A549 (cell line): ENCODE measurements at regions not wholly inside any gene's neighbourhood (a gene's known extent, or its start where the extent isn't known, plus 50 kb on each side); places are given as distances from the start of the nearest gene placed in this dataset.

Source experiments
- CEBPB ChIP-seq, 2 experiments: fragments of >200 bp in 1 of 2; sonication (Bioruptor Twin) in 1 of 2; formaldehyde crosslinking in 1 of 2; IDR thresholded peaks; 2 replicates each; pipeline ENCODE4 v1.6.1; 2012 to 2016
- EP300 ChIP-seq, 2 experiments: fragments of >200 bp; sonication (Bioruptor Twin); formaldehyde crosslinking; IDR thresholded peaks; 2 replicates in 1 of 2; 3 replicates in 1 of 2; pipeline ENCODE4 v1.6.1; 2016 to 2017
- JUN ChIP-seq, 2 experiments: fragments of >200 bp; sonication (Bioruptor Twin); formaldehyde crosslinking; IDR thresholded peaks; 2 replicates in 1 of 2; 3 replicates in 1 of 2; pipeline ENCODE4 v1.6.1; 2016 to 2017
- NR3C1 ChIP-seq: fragments of >200 bp; sonication (Bioruptor Twin); formaldehyde crosslinking; IDR thresholded peaks from 3 replicates; pipeline ENCODE4 v1.6.1; 2017
- POLR2A ChIP-seq: IDR thresholded peaks from 2 replicates; pipeline ENCODE4 v1.6.1; 2012; ENCODE audit warnings: mild to moderate bottlenecking, low read length
- TF ChIP-seq, protein P1 (sequence below): fragments of >200 bp; sonication (Bioruptor Twin); formaldehyde crosslinking; IDR thresholded peaks from 3 replicates; pipeline ENCODE4 v1.5.1; 2016
- TF ChIP-seq, protein P2 (sequence below): IDR thresholded peaks from 2 replicates; pipeline ENCODE4 v1.6.1; 2012

DNA sequence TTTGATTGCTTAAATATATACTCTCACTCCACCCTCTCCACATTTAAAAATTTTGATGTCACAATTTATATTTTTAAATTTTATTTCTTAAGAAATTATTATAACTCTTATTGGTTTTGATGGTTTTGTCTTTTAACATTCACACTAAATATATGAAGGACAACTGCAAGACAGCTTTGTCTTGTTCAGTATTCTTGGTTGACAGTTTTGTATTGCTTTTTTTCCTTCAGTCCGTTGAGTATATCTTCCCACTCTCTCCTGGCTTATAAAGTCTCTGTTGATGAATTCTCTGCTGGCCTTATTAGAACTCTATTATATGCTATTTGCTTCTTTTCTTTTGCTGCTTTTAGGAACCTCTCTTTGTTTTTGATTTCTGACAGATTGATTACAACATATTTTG lies 392.2 kb downstream of the C6orf118 start:
- TF ChIP-seq NR3C1 (no peak), CEBPB (IDR thresholded peaks at IDR 0.05) (no peak), EP300 (IDR thresholded peaks at IDR 0.05) (no peak), POLR2A (no peak), JUN (IDR thresholded peaks at IDR 0.05) (no peak)
- TF ChIP-seq, protein P1, sequence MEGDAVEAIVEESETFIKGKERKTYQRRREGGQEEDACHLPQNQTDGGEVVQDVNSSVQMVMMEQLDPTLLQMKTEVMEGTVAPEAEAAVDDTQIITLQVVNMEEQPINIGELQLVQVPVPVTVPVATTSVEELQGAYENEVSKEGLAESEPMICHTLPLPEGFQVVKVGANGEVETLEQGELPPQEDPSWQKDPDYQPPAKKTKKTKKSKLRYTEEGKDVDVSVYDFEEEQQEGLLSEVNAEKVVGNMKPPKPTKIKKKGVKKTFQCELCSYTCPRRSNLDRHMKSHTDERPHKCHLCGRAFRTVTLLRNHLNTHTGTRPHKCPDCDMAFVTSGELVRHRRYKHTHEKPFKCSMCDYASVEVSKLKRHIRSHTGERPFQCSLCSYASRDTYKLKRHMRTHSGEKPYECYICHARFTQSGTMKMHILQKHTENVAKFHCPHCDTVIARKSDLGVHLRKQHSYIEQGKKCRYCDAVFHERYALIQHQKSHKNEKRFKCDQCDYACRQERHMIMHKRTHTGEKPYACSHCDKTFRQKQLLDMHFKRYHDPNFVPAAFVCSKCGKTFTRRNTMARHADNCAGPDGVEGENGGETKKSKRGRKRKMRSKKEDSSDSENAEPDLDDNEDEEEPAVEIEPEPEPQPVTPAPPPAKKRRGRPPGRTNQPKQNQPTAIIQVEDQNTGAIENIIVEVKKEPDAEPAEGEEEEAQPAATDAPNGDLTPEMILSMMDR = no peak
- TF ChIP-seq, protein P2, sequence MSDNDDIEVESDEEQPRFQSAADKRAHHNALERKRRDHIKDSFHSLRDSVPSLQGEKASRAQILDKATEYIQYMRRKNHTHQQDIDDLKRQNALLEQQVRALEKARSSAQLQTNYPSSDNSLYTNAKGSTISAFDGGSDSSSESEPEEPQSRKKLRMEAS = no peak
